OCI-LY7 (cell line): ENCODE measurements at regions not wholly inside any gene's neighbourhood (a gene's known extent, or its start where the extent isn't known, plus 50 kb on each side); places are given as distances from the start of the nearest gene placed in this dataset.

Experiments used
- BruUV-seq: library from RNA; stranded (reverse); fragments of 400-500 nt; replicated peaks from 2 replicates; lab custom pipeline; 2021; lab: Mats Ljungman, UMichigan
- CTCF ChIA-PET: fragments of 300-600 bp; sonication (Branson Sonifier 250); formaldehyde crosslinking; loops from one replicate; lab custom pipeline; 2022; ENCODE audit warnings: antibody characterized with exemption; ENCODE audit not compliant: unreplicated experiment; lab: Charles Lee
- POLR2A ChIA-PET: fragments of 300-600 bp; sonication (Branson Sonifier 250); formaldehyde crosslinking; loops from one replicate; lab custom pipeline; 2022; ENCODE audit warnings: antibody characterized with exemption; lab: Charles Lee
- DNase-seq: peaks from one replicate; pipeline ENCODE4 v3.0.0-alpha.2; 2015; ENCODE audit warnings: low spot score
- H2AFZ ChIP-seq: fragments of 200-600 bp; sonication (generic), shearing (Covaris generic); 2 replicates; pipeline ENCODE4 v1.6.1; 2014; ENCODE audit warnings: mild to moderate bottlenecking, antibody characterized with exemption, low read length, moderate library complexity
- H3K27ac ChIP-seq: fragments of 200-600 bp; sonication (generic); 2 replicates; pipeline ENCODE4 v1.5.1; 2014; ENCODE audit warnings: mixed run types, low read depth, mild to moderate bottlenecking, moderate library complexity, low read length, inconsistent platforms; ENCODE audit not compliant: poor library complexity, severe bottlenecking
- H3K36me3 ChIP-seq: fragments of 200-600 bp; sonication (generic); 2 replicates; pipeline ENCODE4 v1.6.1; 2014; ENCODE audit warnings: mild to moderate bottlenecking, antibody characterized with exemption, low read length, moderate library complexity, mixed read lengths; ENCODE audit not compliant: insufficient read depth
- H3K4me1 ChIP-seq: fragments of 200-600 bp; sonication (generic); 2 replicates; pipeline ENCODE4 v1.5.1; 2014; ENCODE audit warnings: mild to moderate bottlenecking, low read length; ENCODE audit not compliant: insufficient read depth, poor library complexity, severe bottlenecking
- H3K4me2 ChIP-seq: fragments of 200-600 bp; sonication (generic); 2 replicates; pipeline ENCODE4 v1.6.1; 2014; ENCODE audit warnings: mild to moderate bottlenecking, low read length
- H3K4me3 ChIP-seq: fragments of 200-600 bp; sonication (generic); 2 replicates; pipeline ENCODE4 v1.5.1; 2014; ENCODE audit warnings: mild to moderate bottlenecking, low read depth, low read length; ENCODE audit not compliant: poor library complexity, severe bottlenecking
- H3K79me2 ChIP-seq: fragments of 200-600 bp; sonication (generic); 2 replicates; pipeline ENCODE4 v1.6.1; 2016; ENCODE audit warnings: low read depth, mild to moderate bottlenecking, low read length, moderate library complexity, mixed read lengths; ENCODE audit not compliant: insufficient read depth
- H3K9me2 ChIP-seq: fragments of 200-600 bp; sonication (generic); 2 replicates; pipeline ENCODE4 v1.6.1; 2016; ENCODE audit warnings: mild to moderate bottlenecking, low read length, mixed read lengths; ENCODE audit not compliant: insufficient read depth
- H3K9me3 ChIP-seq: fragments of 200-600 bp; sonication (generic); 2 replicates; pipeline ENCODE4 v1.6.1; 2014; ENCODE audit warnings: mild to moderate bottlenecking, mixed run types, low read length, mixed read lengths
- H4K20me1 ChIP-seq: fragments of 200-600 bp; sonication (generic); 2 replicates; pipeline ENCODE4 v1.6.1; 2014; ENCODE audit warnings: mild to moderate bottlenecking, antibody characterized with exemption, low read length, moderate library complexity, mixed read lengths; ENCODE audit not compliant: insufficient read depth
- EZH2phosphoT487 ChIP-seq: fragments of 200-600 bp; sonication (generic); IDR thresholded peaks from 2 replicates; pipeline ENCODE4 v1.6.1; 2018; ENCODE audit warnings: low read depth, borderline replicate concordance, mild to moderate bottlenecking, mixed run types, antibody characterized with exemption, low read length, moderate library complexity, mixed read lengths
- intact Hi-C: fragments of 100-400 bp; cut with micrococcal nuclease; formaldehyde crosslinking; loops from one replicate; pipeline ENCODE4 v1.10.0; 2022; ENCODE audit not compliant: unreplicated experiment
- TF ChIP-seq, protein P1 (sequence below): fragments of 200-600 bp; sonication (generic); conservative IDR thresholded peaks from 2 replicates; pipeline ENCODE4 v1.5.1; 2014; ENCODE audit warnings: mild to moderate bottlenecking, antibody characterized with exemption, low read length, moderate library complexity, mixed read lengths

GRCh38 chr9:29928072-29928471 is 2354.8 kb upstream of the C9orf72 start:
- H3K4me2 ChIP-seq: no peak overlapping the region
- no TSS peak for BruUV-seq
- H2AFZ ChIP-seq: no peak overlapping the region
- intact Hi-C loops: no loop called here
- no peaks in the 10 kb centered on the region for H3K36me3 ChIP-seq
- no peak overlapping the region for H3K27ac ChIP-seq
- no peak overlapping the region for H3K4me3 ChIP-seq
- no peaks in the 10 kb centered on the region for H3K9me2 ChIP-seq
- H3K4me1 ChIP-seq: no peaks in the 10 kb centered on the region
- DNase-seq: no peak
- TF ChIP-seq, protein P1, sequence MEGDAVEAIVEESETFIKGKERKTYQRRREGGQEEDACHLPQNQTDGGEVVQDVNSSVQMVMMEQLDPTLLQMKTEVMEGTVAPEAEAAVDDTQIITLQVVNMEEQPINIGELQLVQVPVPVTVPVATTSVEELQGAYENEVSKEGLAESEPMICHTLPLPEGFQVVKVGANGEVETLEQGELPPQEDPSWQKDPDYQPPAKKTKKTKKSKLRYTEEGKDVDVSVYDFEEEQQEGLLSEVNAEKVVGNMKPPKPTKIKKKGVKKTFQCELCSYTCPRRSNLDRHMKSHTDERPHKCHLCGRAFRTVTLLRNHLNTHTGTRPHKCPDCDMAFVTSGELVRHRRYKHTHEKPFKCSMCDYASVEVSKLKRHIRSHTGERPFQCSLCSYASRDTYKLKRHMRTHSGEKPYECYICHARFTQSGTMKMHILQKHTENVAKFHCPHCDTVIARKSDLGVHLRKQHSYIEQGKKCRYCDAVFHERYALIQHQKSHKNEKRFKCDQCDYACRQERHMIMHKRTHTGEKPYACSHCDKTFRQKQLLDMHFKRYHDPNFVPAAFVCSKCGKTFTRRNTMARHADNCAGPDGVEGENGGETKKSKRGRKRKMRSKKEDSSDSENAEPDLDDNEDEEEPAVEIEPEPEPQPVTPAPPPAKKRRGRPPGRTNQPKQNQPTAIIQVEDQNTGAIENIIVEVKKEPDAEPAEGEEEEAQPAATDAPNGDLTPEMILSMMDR: no peak
- TF ChIP-seq EZH2phosphoT487: no peak
- POLR2A ChIA-PET: no interaction called here
- no peaks in the 10 kb centered on the region for H3K79me2 ChIP-seq
- CTCF ChIA-PET: no interaction called here
- no peaks in the 10 kb centered on the region for H4K20me1 ChIP-seq
- H3K9me3 ChIP-seq: no peaks in the 10 kb centered on the region

DNA sequence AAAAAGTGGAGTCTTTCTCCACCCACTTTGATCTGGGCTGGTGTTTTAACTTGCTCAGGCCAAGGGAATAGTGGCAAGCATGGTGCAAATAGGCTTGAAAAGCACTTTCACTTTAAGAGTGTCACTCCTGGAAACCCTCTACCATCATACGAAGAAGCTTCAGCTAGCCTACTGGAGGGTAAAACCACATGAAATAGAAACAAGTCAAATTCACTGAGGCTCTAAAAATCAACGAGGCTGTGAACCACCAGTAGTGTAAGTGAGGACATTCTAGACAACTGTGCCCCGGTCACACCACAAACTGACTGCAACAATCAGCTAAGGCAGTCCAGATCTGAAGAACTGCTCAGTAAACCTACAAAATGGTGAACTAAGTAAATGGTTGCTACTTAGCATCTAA is 2366.3 kb upstream of the C9orf72 start:
- CTCF ChIA-PET: no interaction called here
- Histone ChIP-seq H3K27ac (no peak overlapping the region), H3K9me2 (no peaks in the 10 kb centered on the region), H2AFZ (no peak overlapping the region), H3K4me1 (no peaks in the 10 kb centered on the region), H3K4me3 (no peak overlapping the region), H4K20me1 (no peaks in the 10 kb centered on the region), H3K36me3 (no peaks in the 10 kb centered on the region), H3K9me3 (no peaks in the 10 kb centered on the region), H3K79me2 (no peaks in the 10 kb centered on the region), H3K4me2 (no peak overlapping the region)
- no peak for DNase-seq
- intact Hi-C loops: no loop called here
- TF ChIP-seq, protein P1: no peak
- no peak for TF ChIP-seq EZH2phosphoT487
- POLR2A ChIA-PET: interaction anchor here (0.9 kb wide), 1 partner anchor 20 kb away, joined by 3 read pairs; no protein-coding TSS in a partner anchor
- no TSS peak for BruUV-seq

GRCh38 chr9:29945012-29945411 is 2371.7 kb upstream of the C9orf72 start:
- Histone ChIP-seq H2AFZ (no peak overlapping the region), H3K4me3 (no peak overlapping the region), H3K9me2 (no peaks in the 10 kb centered on the region), H3K36me3 (no peaks in the 10 kb centered on the region), H3K4me2 (no peak overlapping the region), H4K20me1 (no peaks in the 10 kb centered on the region), H3K79me2 (no peaks in the 10 kb centered on the region), H3K27ac (no peak overlapping the region), H3K4me1 (no peaks in the 10 kb centered on the region), H3K9me3 (no peaks in the 10 kb centered on the region)
- no peak for DNase-seq
- POLR2A ChIA-PET: no interaction called here
- intact Hi-C loops: no loop called here
- no TSS peak for BruUV-seq
- TF ChIP-seq, protein P1: no peak
- no peak for TF ChIP-seq EZH2phosphoT487
- CTCF ChIA-PET: no interaction called here
